ENCODE measurements at regions not wholly inside any gene's neighbourhood (a gene's known extent, or its start where the extent isn't known, plus 50 kb on each side); places are given as distances from the start of the nearest gene placed in this dataset.

DNA sequence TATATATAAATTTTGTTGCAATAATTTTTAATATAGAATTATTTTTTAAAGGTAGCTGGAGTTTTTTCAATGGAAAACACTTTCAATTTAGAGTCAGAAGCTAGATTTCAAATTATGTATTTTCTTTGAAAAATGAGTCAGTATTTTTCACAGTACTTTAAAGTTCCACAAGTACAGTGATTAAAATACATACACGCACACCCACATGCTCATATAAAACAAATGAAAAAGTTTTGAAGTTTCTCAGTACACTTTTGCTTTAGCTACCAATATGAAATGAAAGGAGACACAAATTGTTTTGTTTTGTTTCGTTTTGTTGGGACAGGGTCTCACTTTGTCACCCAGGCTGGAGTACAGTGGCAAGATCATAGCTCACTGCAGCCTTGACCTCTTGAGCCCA, 98.6 kb downstream of the CYB561 start:
- no peaks in the 10 kb centered on the region for H3K9me3 ChIP-seq
- H3K27me3 ChIP-seq, result no peaks in the 10 kb centered on the region
- no peaks in the 10 kb centered on the region for H3K4me1 ChIP-seq (ENCODE audit: control insufficient read depth in 1 of 2, insufficient read depth in 1 of 2, low read depth in 1 of 2, low read length in 1 of 2)
- TF ChIP-seq, protein P1, sequence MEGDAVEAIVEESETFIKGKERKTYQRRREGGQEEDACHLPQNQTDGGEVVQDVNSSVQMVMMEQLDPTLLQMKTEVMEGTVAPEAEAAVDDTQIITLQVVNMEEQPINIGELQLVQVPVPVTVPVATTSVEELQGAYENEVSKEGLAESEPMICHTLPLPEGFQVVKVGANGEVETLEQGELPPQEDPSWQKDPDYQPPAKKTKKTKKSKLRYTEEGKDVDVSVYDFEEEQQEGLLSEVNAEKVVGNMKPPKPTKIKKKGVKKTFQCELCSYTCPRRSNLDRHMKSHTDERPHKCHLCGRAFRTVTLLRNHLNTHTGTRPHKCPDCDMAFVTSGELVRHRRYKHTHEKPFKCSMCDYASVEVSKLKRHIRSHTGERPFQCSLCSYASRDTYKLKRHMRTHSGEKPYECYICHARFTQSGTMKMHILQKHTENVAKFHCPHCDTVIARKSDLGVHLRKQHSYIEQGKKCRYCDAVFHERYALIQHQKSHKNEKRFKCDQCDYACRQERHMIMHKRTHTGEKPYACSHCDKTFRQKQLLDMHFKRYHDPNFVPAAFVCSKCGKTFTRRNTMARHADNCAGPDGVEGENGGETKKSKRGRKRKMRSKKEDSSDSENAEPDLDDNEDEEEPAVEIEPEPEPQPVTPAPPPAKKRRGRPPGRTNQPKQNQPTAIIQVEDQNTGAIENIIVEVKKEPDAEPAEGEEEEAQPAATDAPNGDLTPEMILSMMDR (IDR thresholded peaks at IDR 0.05), result no peak
- no peak overlapping the region for H3K27ac ChIP-seq
- H3K36me3 ChIP-seq, result peaks cover 15% of the 10 kb centered on the region
- no peak overlapping the region for H3K4me3 ChIP-seq (ENCODE audit: low read depth in 1 of 2, low read length in 1 of 2)

DNA sequence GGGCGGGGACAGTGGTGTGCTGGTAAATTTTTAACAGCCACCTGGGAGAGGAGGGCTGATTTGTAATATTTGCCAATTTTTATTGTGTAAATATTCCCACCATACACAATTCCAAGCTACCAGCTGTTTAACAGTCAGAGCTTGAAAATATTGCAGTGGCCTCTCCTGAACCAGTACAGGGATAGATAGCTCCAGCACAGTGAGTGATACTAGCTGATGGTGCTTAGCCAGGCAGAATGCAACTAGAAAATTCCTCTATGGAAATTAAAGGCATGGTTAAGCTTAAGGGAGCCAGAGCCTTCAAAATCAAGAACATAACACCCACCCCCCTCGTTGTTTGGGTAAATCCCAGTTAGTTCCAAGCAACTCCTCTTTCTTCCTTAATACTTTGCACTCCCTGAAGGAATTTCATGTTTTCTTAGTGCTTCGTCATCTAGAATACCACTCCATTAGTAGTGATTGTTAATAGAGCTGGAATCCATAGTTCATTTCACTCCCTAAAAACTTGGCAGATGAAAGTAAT, 96.6 kb downstream of the CYB561 start:
- Histone ChIP-seq H3K27me3 (no peaks in the 10 kb centered on the region), H3K27ac (no peak overlapping the region), H3K4me1 (ENCODE audit: control insufficient read depth in 1 of 2, insufficient read depth in 1 of 2, low read depth in 1 of 2, low read length in 1 of 2) (no peaks in the 10 kb centered on the region), H3K4me3 (ENCODE audit: low read depth in 1 of 2, low read length in 1 of 2) (no peak overlapping the region), H3K9me3 (no peaks in the 10 kb centered on the region), H3K36me3 (peaks cover 16% of the 10 kb centered on the region)
- TF ChIP-seq, protein P1 (IDR thresholded peaks at IDR 0.05), result no peak

DNA sequence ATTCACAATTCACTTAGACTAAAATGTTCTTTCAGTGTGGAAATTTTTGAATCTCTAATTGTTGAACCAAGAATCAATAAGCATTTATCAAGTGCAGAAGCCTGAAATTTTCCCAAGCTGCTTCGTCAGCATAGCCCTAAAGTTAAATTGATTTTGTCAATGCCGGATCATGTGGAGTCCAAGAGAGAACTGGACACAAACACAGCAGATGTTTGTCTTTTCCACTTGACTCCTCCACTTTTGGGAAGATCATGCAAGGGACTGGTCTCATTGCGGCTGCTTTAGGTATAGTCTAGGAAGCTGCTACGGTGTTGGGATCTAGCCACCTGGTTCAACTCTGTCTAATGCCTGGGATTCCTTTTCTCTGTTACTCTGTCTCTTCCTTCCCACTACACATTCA, 95.7 kb downstream of the CYB561 start:
- H3K27ac ChIP-seq, result no peak overlapping the region
- no peaks in the 10 kb centered on the region for H3K27me3 ChIP-seq
- TF ChIP-seq, protein P1 (IDR thresholded peaks at IDR 0.05), result no peak
- H3K4me3 ChIP-seq (ENCODE audit: low read depth in 1 of 2, low read length in 1 of 2), result no peak overlapping the region
- peaks cover 19% of the 10 kb centered on the region for H3K36me3 ChIP-seq
- H3K4me1 ChIP-seq (ENCODE audit: control insufficient read depth in 1 of 2, insufficient read depth in 1 of 2, low read depth in 1 of 2, low read length in 1 of 2), result no peaks in the 10 kb centered on the region
- H3K9me3 ChIP-seq, result no peaks in the 10 kb centered on the region

DNA sequence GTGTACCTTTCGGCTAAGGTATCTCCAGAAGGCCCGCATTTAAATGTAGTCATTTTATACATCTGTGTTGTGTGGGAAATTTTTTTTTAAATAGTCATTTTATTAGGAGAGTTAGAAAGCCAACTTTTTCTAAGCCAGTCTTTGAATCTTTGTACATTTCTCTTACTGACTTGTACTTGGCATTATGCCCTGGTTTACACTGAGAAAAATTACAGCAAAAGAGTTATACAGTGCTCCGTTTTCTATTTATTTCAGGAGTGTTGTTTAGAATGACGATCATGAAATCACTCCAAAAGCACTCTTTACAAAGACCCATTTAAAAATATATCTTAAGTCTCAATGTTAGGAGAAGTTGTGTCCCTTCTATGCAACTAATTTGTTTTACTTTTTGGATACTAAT, 91.8 kb downstream of the CYB561 start:
- no peak overlapping the region for H3K27ac ChIP-seq
- peaks cover 41% of the 10 kb centered on the region for H3K36me3 ChIP-seq
- TF ChIP-seq, protein P1 (IDR thresholded peaks at IDR 0.05), result no peak
- no peaks in the 10 kb centered on the region for H3K9me3 ChIP-seq
- H3K27me3 ChIP-seq, result no peaks in the 10 kb centered on the region
- H3K4me1 ChIP-seq (ENCODE audit: control insufficient read depth in 1 of 2, insufficient read depth in 1 of 2, low read depth in 1 of 2, low read length in 1 of 2), result no peaks in the 10 kb centered on the region
- H3K4me3 ChIP-seq (ENCODE audit: low read depth in 1 of 2, low read length in 1 of 2), result no peak overlapping the region

DNA sequence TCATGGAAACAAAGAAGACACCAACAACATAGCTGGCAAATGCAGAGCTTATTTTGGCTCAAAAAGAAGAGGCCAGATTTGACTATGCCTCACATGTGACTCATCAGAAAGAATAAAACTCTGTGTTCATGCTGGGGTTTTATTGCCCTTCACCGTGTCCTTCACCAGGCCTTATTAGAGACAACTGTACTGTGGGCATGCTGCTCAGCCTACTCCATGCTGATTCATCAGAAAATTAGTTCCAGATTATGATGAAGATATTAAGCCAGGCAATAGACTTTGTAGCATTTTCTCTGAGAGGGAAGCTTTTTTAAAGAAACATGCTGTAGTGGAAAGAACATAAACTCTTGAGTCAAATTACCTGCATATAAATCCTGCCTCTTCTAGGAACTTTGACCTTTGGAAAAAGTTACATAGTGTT, 89.8 kb downstream of the CYB561 start:
- Histone ChIP-seq H3K4me1 (ENCODE audit: control insufficient read depth in 1 of 2, insufficient read depth in 1 of 2, low read depth in 1 of 2, low read length in 1 of 2) (no peaks in the 10 kb centered on the region), H3K4me3 (ENCODE audit: low read depth in 1 of 2, low read length in 1 of 2) (no peak overlapping the region), H3K27ac (no peak overlapping the region), H3K27me3 (no peaks in the 10 kb centered on the region), H3K9me3 (no peaks in the 10 kb centered on the region), H3K36me3 (peaks cover 38% of the 10 kb centered on the region)
- TF ChIP-seq, protein P1 (IDR thresholded peaks at IDR 0.05), result no peak

Measured in neutrophil (primary cell).